Osteocyte (in vitro differentiated cells): ENCODE measurements at regions not wholly inside any gene's neighbourhood (a gene's known extent, or its start where the extent isn't known, plus 50 kb on each side); places are given as distances from the start of the nearest gene placed in this dataset.

Source experiments
- DNase-seq: peaks from one replicate; pipeline ENCODE4 v3.0.0; 2021; ENCODE audit warnings: mixed read lengths; ENCODE audit not compliant: unreplicated experiment; ENCODE audit errors: extremely low spot score
- H3K27ac Mint-ChIP-seq: one replicate; pipeline ENCODE4 v1.8.0; 2021; ENCODE audit warnings: mild to moderate bottlenecking, mixed read lengths; ENCODE audit not compliant: unreplicated experiment
- H3K27me3 Mint-ChIP-seq: one replicate; pipeline ENCODE4 v1.8.0; 2021; ENCODE audit warnings: mixed read lengths; ENCODE audit not compliant: unreplicated experiment
- H3K36me3 Mint-ChIP-seq: one replicate; pipeline ENCODE4 v1.8.0; 2021; ENCODE audit warnings: mixed read lengths; ENCODE audit not compliant: unreplicated experiment
- H3K4me1 Mint-ChIP-seq: one replicate; pipeline ENCODE4 v1.8.0; 2021; ENCODE audit warnings: mixed read lengths; ENCODE audit not compliant: unreplicated experiment
- H3K4me3 Mint-ChIP-seq: one replicate; pipeline ENCODE4 v1.8.0; 2021; ENCODE audit warnings: mild to moderate bottlenecking, moderate library complexity, mixed read lengths; ENCODE audit not compliant: unreplicated experiment
- H3K9me3 Mint-ChIP-seq: one replicate; pipeline ENCODE4 v1.8.0; 2021; ENCODE audit warnings: mixed read lengths; ENCODE audit not compliant: unreplicated experiment
- CTCF ChIP-seq: fragments of 200-600 bp; sonication (generic); IDR thresholded peaks from 2 replicates; pipeline ENCODE4 v1.5.0; 2021; ENCODE audit warnings: antibody characterized with exemption, mild to moderate bottlenecking, moderate library complexity

- Mint-ChIP-seq H3K9me3 (no peaks in the 10 kb centered on the region), H3K36me3 (no peaks in the 10 kb centered on the region), H3K4me3 (no peak overlapping the region), H3K27me3 (no peaks in the 10 kb centered on the region), H3K4me1 (no peaks in the 10 kb centered on the region), H3K27ac (no peak overlapping the region)
- TF ChIP-seq CTCF: no peak
- no peak for DNase-seq
These were observed 1963.8 kb upstream of the CELF4 start for GRCh38 chr18:39529358-39529757.

GRCh38 chr18:39527465-39527864, 1961.9 kb upstream of the CELF4 start:
- no peak for TF ChIP-seq CTCF
- H3K4me1 Mint-ChIP-seq: no peaks in the 10 kb centered on the region
- no peaks in the 10 kb centered on the region for H3K27me3 Mint-ChIP-seq
- DNase-seq: no peak
- no peaks in the 10 kb centered on the region for H3K9me3 Mint-ChIP-seq
- H3K27ac Mint-ChIP-seq: no peak overlapping the region
- H3K36me3 Mint-ChIP-seq: no peaks in the 10 kb centered on the region
- H3K4me3 Mint-ChIP-seq: no peak overlapping the region

- Mint-ChIP-seq H3K9me3 (peaks cover 3% of the 10 kb centered on the region), H3K27ac (no peak overlapping the region), H3K4me3 (no peak overlapping the region), H3K4me1 (no peaks in the 10 kb centered on the region), H3K27me3 (no peaks in the 10 kb centered on the region), H3K36me3 (no peaks in the 10 kb centered on the region)
- no peak for DNase-seq
- no peak for TF ChIP-seq CTCF
These were observed 1958.8 kb upstream of the CELF4 start for GRCh38 chr18:39524370-39524769.

GRCh38 chr18:39523281-39523680, 1957.7 kb upstream of the CELF4 start:
- no peak for DNase-seq

GRCh38 chr18:39521164-39521563, 1955.6 kb upstream of the CELF4 start:
- DNase-seq: no peak

More at GRCh38 chr18:39523281-39523680, 1957.7 kb upstream of the CELF4 start:
- Mint-ChIP-seq H3K36me3 (no peaks in the 10 kb centered on the region), H3K27ac (no peak overlapping the region), H3K27me3 (peaks cover 3% of the 10 kb centered on the region), H3K4me3 (no peak overlapping the region), H3K9me3 (peaks cover 3% of the 10 kb centered on the region), H3K4me1 (no peaks in the 10 kb centered on the region)
- no peak for TF ChIP-seq CTCF

More at GRCh38 chr18:39521164-39521563, 1955.6 kb upstream of the CELF4 start:
- Mint-ChIP-seq H3K4me3 (no peak overlapping the region), H3K36me3 (no peaks in the 10 kb centered on the region), H3K9me3 (peaks cover 3% of the 10 kb centered on the region), H3K27me3 (peaks cover 3% of the 10 kb centered on the region), H3K27ac (no peak overlapping the region), H3K4me1 (no peaks in the 10 kb centered on the region)
- no peak for TF ChIP-seq CTCF
